H9 (cell line): ENCODE measurements at regions not wholly inside any gene's neighbourhood (a gene's known extent, or its start where the extent isn't known, plus 50 kb on each side); places are given as distances from the start of the nearest gene placed in this dataset.

Experiments used
- DNase-seq: peaks from one replicate; pipeline ENCODE4 v3.0.0-alpha.2; 2017
- H2AFZ ChIP-seq: one replicate; pipeline ENCODE4 v1.6.1; 2013; ENCODE audit warnings: mild to moderate bottlenecking, low read length, control low read depth, moderate library complexity
- H2AK5ac ChIP-seq: 2 replicates; pipeline ENCODE4 v1.6.1; 2013; ENCODE audit warnings: low read length, control low read depth, mixed read lengths; ENCODE audit not compliant: insufficient read length
- H2BK120ac ChIP-seq: one replicate; pipeline ENCODE4 v1.6.1; 2013; ENCODE audit warnings: low read depth, mild to moderate bottlenecking, low read length, control low read depth, inconsistent platforms; ENCODE audit not compliant: poor library complexity, severe bottlenecking
- H2BK12ac ChIP-seq: 2 replicates; pipeline ENCODE4 v1.6.1; 2013; ENCODE audit warnings: low read length, control low read depth, mixed read lengths, low read depth; ENCODE audit not compliant: insufficient read length
- H2BK15ac ChIP-seq: 2 replicates; pipeline ENCODE4 v1.6.1; 2013; ENCODE audit warnings: low read depth, low read length, control low read depth
- H2BK20ac ChIP-seq: one replicate; pipeline ENCODE4 v1.6.1; 2013; ENCODE audit warnings: low read depth, mild to moderate bottlenecking, low read length, control low read depth, inconsistent platforms; ENCODE audit not compliant: poor library complexity, severe bottlenecking
- H2BK5ac ChIP-seq: 2 replicates; pipeline ENCODE4 v1.6.1; 2013; ENCODE audit warnings: low read length, control low read depth, mixed read lengths; ENCODE audit not compliant: insufficient read length
- H3K14ac ChIP-seq: 2 replicates; pipeline ENCODE4 v1.6.1; 2013; ENCODE audit warnings: low read length, control low read depth; ENCODE audit not compliant: insufficient read depth
- H3K18ac ChIP-seq: 2 replicates; pipeline ENCODE4 v1.6.1; 2013; ENCODE audit warnings: low read depth, mild to moderate bottlenecking, mixed read lengths, low read length, control low read depth; ENCODE audit not compliant: insufficient read length
- H3K23ac ChIP-seq: 2 replicates; pipeline ENCODE4 v1.6.1; 2013; ENCODE audit warnings: low read length, control low read depth, mixed read lengths, low read depth; ENCODE audit not compliant: insufficient read length
- H3K23me2 ChIP-seq: 2 replicates; pipeline ENCODE4 v1.6.1; 2013; ENCODE audit warnings: low read depth, mild to moderate bottlenecking, mixed read lengths, low read length, control low read depth; ENCODE audit not compliant: insufficient read length, poor library complexity, severe bottlenecking
- H3K27ac ChIP-seq: 2 replicates; pipeline ENCODE4 v1.5.1; 2013; ENCODE audit warnings: low read length, control low read depth, mixed read lengths, low read depth; ENCODE audit not compliant: insufficient read length
- H3K27me3 ChIP-seq: 2 replicates; pipeline ENCODE4 v1.6.1; 2013; ENCODE audit warnings: low read length, control low read depth, inconsistent platforms; ENCODE audit not compliant: insufficient read depth
- H3K4ac ChIP-seq: 2 replicates; pipeline ENCODE4 v1.6.1; 2013; ENCODE audit warnings: low read depth, mild to moderate bottlenecking, control low read depth, inconsistent platforms, low read length, moderate library complexity
- H3K4me1 ChIP-seq: 2 replicates; pipeline ENCODE4 v1.6.1; 2013; ENCODE audit warnings: low read length, control low read depth, inconsistent platforms; ENCODE audit not compliant: insufficient read depth
- H3K4me2 ChIP-seq: 2 replicates; pipeline ENCODE4 v1.6.1; 2013; ENCODE audit warnings: low read length, control low read depth, mixed read lengths; ENCODE audit not compliant: insufficient read length, insufficient read depth
- H3K56ac ChIP-seq: 2 replicates; pipeline ENCODE4 v1.6.1; 2013; ENCODE audit warnings: low read depth, mild to moderate bottlenecking, mixed read lengths, low read length, control low read depth; ENCODE audit not compliant: insufficient read length
- H3K79me1 ChIP-seq: 2 replicates; pipeline ENCODE4 v1.6.1; 2013; ENCODE audit warnings: low read depth, mild to moderate bottlenecking, moderate library complexity, low read length, control low read depth, inconsistent platforms; ENCODE audit not compliant: insufficient read depth, poor library complexity, severe bottlenecking
- H3K79me2 ChIP-seq: 2 replicates; pipeline ENCODE4 v1.6.1; 2013; ENCODE audit warnings: low read length, control low read depth, inconsistent platforms; ENCODE audit not compliant: insufficient read depth
- H3K9ac ChIP-seq: 2 replicates; pipeline ENCODE4 v1.6.1; 2013; ENCODE audit warnings: low read length, control low read depth, mixed read lengths; ENCODE audit not compliant: insufficient read length; ENCODE audit errors: extremely low read depth
- H3K9me3 ChIP-seq: one replicate; pipeline ENCODE4 v1.6.1; 2013; ENCODE audit warnings: low read depth, low read length, inconsistent platforms; ENCODE audit not compliant: control insufficient read depth
- H3T11ph ChIP-seq: one replicate; pipeline ENCODE4 v1.6.1; 2013; ENCODE audit warnings: mild to moderate bottlenecking, low read length, control low read depth, inconsistent platforms
- H4K20me1 ChIP-seq: one replicate; pipeline ENCODE4 v1.6.1; 2013; ENCODE audit not compliant: control insufficient read depth, insufficient read length, insufficient read depth
- H4K5ac ChIP-seq: 2 replicates; pipeline ENCODE4 v1.6.1; 2013; ENCODE audit warnings: low read depth, mild to moderate bottlenecking, mixed read lengths, low read length, control low read depth; ENCODE audit not compliant: insufficient read length
- H4K8ac ChIP-seq: replicated peaks from 2 replicates; pipeline ENCODE4 v1.6.1; 2013; ENCODE audit warnings: low read length, control low read depth, mixed read lengths, low read depth; ENCODE audit not compliant: insufficient read length
- H4K91ac ChIP-seq: 2 replicates; pipeline ENCODE4 v1.6.1; 2013; ENCODE audit warnings: low read depth, mild to moderate bottlenecking, moderate library complexity, mixed read lengths, low read length, control low read depth; ENCODE audit not compliant: insufficient read length
- H3K27ac Mint-ChIP-seq, 3 experiments: 2 replicates in 2 of 3; 3 replicates in 1 of 3; pipeline ENCODE4 v1.8.0; 2020 to 2021; ENCODE audit warnings: mixed read lengths in 3 of 3, mild to moderate bottlenecking in 1 of 3, moderate library complexity in 1 of 3
- H3K27me3 Mint-ChIP-seq: 2 replicates; pipeline ENCODE4 v1.8.0; 2021; ENCODE audit warnings: low read depth, mild to moderate bottlenecking, moderate library complexity, mixed read lengths
- H3K36me3 Mint-ChIP-seq, 3 experiments: 2 replicates in 2 of 3; 3 replicates in 1 of 3; pipeline ENCODE4 v1.8.0; 2020 to 2021; ENCODE audit warnings: low read depth in 3 of 3, mixed read lengths in 3 of 3; ENCODE audit not compliant: insufficient read depth in 1 of 3
- H3K4me1 Mint-ChIP-seq, 2 experiments: 2 replicates each; pipeline ENCODE4 v1.8.0; 2020; ENCODE audit warnings: mixed read lengths in 2 of 2
- H3K4me3 Mint-ChIP-seq, 2 experiments: 2 replicates in 1 of 2; 3 replicates in 1 of 2; pipeline ENCODE4 v1.8.0; 2020 to 2021; ENCODE audit warnings: mild to moderate bottlenecking in 2 of 2, mixed read lengths in 2 of 2, moderate library complexity in 1 of 2
- H3K9me3 Mint-ChIP-seq, 2 experiments: 2 replicates in 1 of 2; 3 replicates in 1 of 2; pipeline ENCODE4 v1.8.0; 2020; ENCODE audit warnings: mild to moderate bottlenecking in 2 of 2, mixed read lengths in 2 of 2, moderate library complexity in 1 of 2
- WGBS: extraction: QIAGEN DNeasy Blood & Tissue Kit; methylation state at CpG from one replicate; pipeline ENCODE4 v1.1.7; 2013; ENCODE audit warnings: missing lambda C conversion rate, low lambda C conversion rate, mixed read lengths; ENCODE audit not compliant: insufficient read length; ENCODE audit errors: extremely low coverage; 5-methylcytosine and 5-hydroxymethylcytosine counted together
- TF ChIP-seq, protein P1 (sequence below): fragments of 200-600 bp; sonication (generic); conservative IDR thresholded peaks from 3 replicates; pipeline ENCODE4 v1.8.0; 2021; ENCODE audit warnings: antibody characterized with exemption, mild to moderate bottlenecking

DNA sequence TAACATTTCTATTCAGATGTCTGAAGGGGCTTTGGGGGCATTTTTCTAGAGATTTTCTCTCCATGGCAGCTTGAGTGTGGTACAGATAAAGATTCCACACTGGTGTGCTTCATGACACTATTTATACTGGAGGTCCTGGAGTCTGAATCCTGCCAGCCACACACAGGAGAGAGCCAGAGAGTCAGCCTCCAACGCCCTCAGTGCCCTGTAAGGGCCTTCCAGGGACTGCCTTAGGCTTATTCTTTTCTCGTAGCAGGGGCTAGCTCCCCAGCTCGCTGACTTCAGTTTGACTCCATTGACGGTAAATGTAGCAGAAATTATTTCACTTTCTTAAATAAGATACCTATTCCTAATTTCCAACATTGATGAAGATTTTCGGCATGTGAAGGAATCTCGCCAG is 100.9 kb downstream of the VSTM2A start:
- Histone ChIP-seq H3K27ac (no peak overlapping the region), H2BK20ac (no peak overlapping the region), H3K23ac (no peak overlapping the region), H4K91ac (no peak overlapping the region), H3T11ph (no peak overlapping the region), H4K5ac (no peak overlapping the region), H3K27me3 (no peaks in the 10 kb centered on the region), H3K4ac (no peak overlapping the region), H2AFZ (no peak overlapping the region), H2BK5ac (no peak overlapping the region), H3K4me2 (no peak overlapping the region), H3K56ac (no peak overlapping the region), H3K4me1 (peaks cover 2% of the 10 kb centered on the region; the same call in 1 of the 2 replicates), H2BK120ac (no peak overlapping the region), H2BK12ac (no peak overlapping the region), H4K20me1 (no peaks in the 10 kb centered on the region), H3K79me1 (no peaks in the 10 kb centered on the region), H3K14ac (no peak overlapping the region), H2AK5ac (no peak overlapping the region), H3K23me2 (no peaks in the 10 kb centered on the region), H2BK15ac (no peak overlapping the region), H3K9me3 (no peaks in the 10 kb centered on the region), H4K8ac (no peak overlapping the region), H3K18ac (no peak overlapping the region), H3K79me2 (no peaks in the 10 kb centered on the region), H3K9ac (no peak overlapping the region)
- no CpG with 5 or more reads among the region's 6 CpGs for WGBS
- no peak overlapping the region for H3K4me3 Mint-ChIP-seq
- peaks cover 22 to 26% of the 10 kb centered on the region in 2 experiments for H3K4me1 Mint-ChIP-seq
- H3K27ac Mint-ChIP-seq = no peak overlapping the region
- TF ChIP-seq, protein P1, sequence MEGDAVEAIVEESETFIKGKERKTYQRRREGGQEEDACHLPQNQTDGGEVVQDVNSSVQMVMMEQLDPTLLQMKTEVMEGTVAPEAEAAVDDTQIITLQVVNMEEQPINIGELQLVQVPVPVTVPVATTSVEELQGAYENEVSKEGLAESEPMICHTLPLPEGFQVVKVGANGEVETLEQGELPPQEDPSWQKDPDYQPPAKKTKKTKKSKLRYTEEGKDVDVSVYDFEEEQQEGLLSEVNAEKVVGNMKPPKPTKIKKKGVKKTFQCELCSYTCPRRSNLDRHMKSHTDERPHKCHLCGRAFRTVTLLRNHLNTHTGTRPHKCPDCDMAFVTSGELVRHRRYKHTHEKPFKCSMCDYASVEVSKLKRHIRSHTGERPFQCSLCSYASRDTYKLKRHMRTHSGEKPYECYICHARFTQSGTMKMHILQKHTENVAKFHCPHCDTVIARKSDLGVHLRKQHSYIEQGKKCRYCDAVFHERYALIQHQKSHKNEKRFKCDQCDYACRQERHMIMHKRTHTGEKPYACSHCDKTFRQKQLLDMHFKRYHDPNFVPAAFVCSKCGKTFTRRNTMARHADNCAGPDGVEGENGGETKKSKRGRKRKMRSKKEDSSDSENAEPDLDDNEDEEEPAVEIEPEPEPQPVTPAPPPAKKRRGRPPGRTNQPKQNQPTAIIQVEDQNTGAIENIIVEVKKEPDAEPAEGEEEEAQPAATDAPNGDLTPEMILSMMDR = no peak
- no peaks in the 10 kb centered on the region for H3K27me3 Mint-ChIP-seq
- H3K36me3 Mint-ChIP-seq = peaks cover 0 to 8% (median 0%) of the 10 kb centered on the region in 3 experiments; a peak in 1 of 7 replicates
- no peaks in the 10 kb centered on the region for H3K9me3 Mint-ChIP-seq
- DNase-seq = no peak
